ENCODE measurements at regions not wholly inside any gene's neighbourhood (a gene's known extent, or its start where the extent isn't known, plus 50 kb on each side); places are given as distances from the start of the nearest gene placed in this dataset.

DNA sequence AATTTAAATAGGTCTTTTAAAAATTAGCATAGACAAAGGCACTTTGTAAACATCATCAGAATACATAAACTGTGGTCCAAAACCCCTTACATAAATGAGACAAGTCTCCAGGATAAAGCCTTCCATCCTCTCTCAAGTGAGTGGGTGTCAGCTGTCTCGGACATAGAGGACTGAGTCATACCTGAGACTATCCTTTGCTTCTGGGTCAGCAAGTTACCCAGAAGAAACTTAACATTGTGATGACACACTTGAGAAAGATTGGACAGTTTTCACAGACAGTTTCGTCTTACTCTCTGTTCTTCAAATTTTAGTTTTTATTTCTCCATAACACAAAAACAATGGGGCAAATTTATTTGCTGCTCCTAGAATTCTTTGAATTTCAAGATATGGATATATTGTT is 838.0 kb downstream of the DHX35 start:
- POLR2A ChIA-PET: no interaction called here
- Histone ChIP-seq H3K9me1 (replicated peaks; ENCODE audit: control insufficient read depth, extremely low read depth, insufficient read depth, low read length) (no peaks in the 10 kb centered on the region), H3K36me3 (ENCODE audit: control insufficient read depth in 2 of 2, extremely low read depth in 1 of 2, insufficient read depth in 2 of 2, low read length in 2 of 2) (no peaks in the 10 kb centered on the region), H4K20me1 (replicated peaks; ENCODE audit: control insufficient read depth, extremely low read depth, insufficient read depth, low read length) (no peaks in the 10 kb centered on the region), H3K4me3 (replicated peaks in 1 of 3; ENCODE audit: insufficient read depth in 1 of 3, low read depth in 1 of 3, low read length in 3 of 3) (no peak overlapping the region), H3K4me2 (ENCODE audit: insufficient read depth, low read length) (no peak overlapping the region), H3K9ac (replicated peaks; ENCODE audit: extremely low read depth, insufficient read depth, low read length) (no peak overlapping the region), H3K9me3 (replicated peaks; ENCODE audit: control insufficient read depth, insufficient read depth, low read length) (no peaks in the 10 kb centered on the region), H3K27me3 (ENCODE audit: control insufficient read depth in 2 of 2, insufficient read depth in 2 of 2, low read length in 2 of 2) (no peaks in the 10 kb centered on the region), H3K79me2 (ENCODE audit: control insufficient read depth, insufficient read depth, low read length) (no peaks in the 10 kb centered on the region), H2AFZ (ENCODE audit: low read depth, low read length) (no peak overlapping the region), H3K4me1 (ENCODE audit: control insufficient read depth, extremely low read depth, insufficient read depth, low read length) (no peaks in the 10 kb centered on the region), H3K27ac (ENCODE audit: insufficient read depth, low read depth, low read length) (no peak overlapping the region)
- TF ChIP-seq GATA2 (IDR thresholded peaks at IDR 0.05; ENCODE audit: insufficient read depth, insufficient read length, low read depth, low read length) (no peak), POLR2A (IDR thresholded peaks at IDR 0.05; ENCODE audit: low read depth, low read length) (no peak), JUN (IDR thresholded peaks at IDR 0.05; ENCODE audit: borderline replicate concordance, insufficient read depth, insufficient read length, low read depth) (no peak), POLR2AphosphoS5 (IDR thresholded peaks at IDR 0.05; ENCODE audit: insufficient read depth, low read depth, low read length) (no peak)
- TF ChIP-seq, protein P1, sequence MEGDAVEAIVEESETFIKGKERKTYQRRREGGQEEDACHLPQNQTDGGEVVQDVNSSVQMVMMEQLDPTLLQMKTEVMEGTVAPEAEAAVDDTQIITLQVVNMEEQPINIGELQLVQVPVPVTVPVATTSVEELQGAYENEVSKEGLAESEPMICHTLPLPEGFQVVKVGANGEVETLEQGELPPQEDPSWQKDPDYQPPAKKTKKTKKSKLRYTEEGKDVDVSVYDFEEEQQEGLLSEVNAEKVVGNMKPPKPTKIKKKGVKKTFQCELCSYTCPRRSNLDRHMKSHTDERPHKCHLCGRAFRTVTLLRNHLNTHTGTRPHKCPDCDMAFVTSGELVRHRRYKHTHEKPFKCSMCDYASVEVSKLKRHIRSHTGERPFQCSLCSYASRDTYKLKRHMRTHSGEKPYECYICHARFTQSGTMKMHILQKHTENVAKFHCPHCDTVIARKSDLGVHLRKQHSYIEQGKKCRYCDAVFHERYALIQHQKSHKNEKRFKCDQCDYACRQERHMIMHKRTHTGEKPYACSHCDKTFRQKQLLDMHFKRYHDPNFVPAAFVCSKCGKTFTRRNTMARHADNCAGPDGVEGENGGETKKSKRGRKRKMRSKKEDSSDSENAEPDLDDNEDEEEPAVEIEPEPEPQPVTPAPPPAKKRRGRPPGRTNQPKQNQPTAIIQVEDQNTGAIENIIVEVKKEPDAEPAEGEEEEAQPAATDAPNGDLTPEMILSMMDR (IDR thresholded peaks at IDR 0.05; ENCODE audit: extremely low read depth in 1 of 2, insufficient read depth in 1 of 2, low read depth in 1 of 2, low read length in 2 of 2): no peak
- CTCF ChIA-PET: no interaction called here
- dilution Hi-C loops (cut with MboI; ENCODE audit: extremely low pct_ligation_motif_present, low sequenced_read_pairs): no loop called here
- no TSS peak for BruUV-seq (replicated peaks)
- no peak for DNase-seq (ENCODE audit: low read depth, low spot score)
- no peak for FAIRE-seq
- intact Hi-C loops (cut with micrococcal nuclease): no loop called here

DNA sequence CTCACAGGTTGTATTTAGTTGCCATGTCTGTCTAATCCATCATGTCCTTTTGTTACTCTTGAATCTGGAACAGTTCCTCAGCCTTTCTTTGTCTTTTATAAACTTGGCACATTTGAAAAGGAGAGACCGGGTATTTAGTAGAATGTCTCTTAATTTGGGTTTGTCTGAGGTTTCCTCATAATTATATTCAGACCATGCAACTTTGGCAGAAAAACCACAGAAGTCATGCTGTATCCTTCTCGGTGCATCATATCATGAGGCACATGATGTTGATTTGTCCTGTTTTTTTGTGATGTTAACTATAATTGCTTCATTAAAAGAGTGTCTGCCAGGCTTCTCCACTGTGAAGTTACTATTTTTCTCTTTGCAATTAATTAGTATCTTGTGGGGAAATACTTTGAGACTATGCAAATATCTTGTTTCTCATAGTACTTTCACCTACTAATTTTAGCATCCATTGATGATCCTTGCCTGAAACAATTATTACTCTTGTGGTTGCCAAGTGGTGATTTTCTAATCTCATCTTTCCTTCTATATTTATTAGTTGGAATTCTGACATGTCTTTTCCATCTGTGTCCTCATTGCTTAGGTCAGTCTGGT is 837.3 kb downstream of the DHX35 start:
- Histone ChIP-seq H3K4me3 (replicated peaks in 1 of 3; ENCODE audit: insufficient read depth in 1 of 3, low read depth in 1 of 3, low read length in 3 of 3) (no peak overlapping the region), H3K9me1 (replicated peaks; ENCODE audit: control insufficient read depth, extremely low read depth, insufficient read depth, low read length) (no peaks in the 10 kb centered on the region)
- POLR2A ChIA-PET: no interaction called here

More for the DNA sequence above, 837.3 kb downstream of the DHX35 start:
- no peak overlapping the region for H3K9ac ChIP-seq (replicated peaks; ENCODE audit: extremely low read depth, insufficient read depth, low read length)
- no peaks in the 10 kb centered on the region for H3K9me3 ChIP-seq (replicated peaks; ENCODE audit: control insufficient read depth, insufficient read depth, low read length)
- CTCF ChIA-PET: no interaction called here
- H2AFZ ChIP-seq (ENCODE audit: low read depth, low read length): no peak overlapping the region
- intact Hi-C loops (cut with micrococcal nuclease): no loop called here
- no TSS peak for BruUV-seq (replicated peaks)
- H3K36me3 ChIP-seq (ENCODE audit: control insufficient read depth in 2 of 2, extremely low read depth in 1 of 2, insufficient read depth in 2 of 2, low read length in 2 of 2): no peaks in the 10 kb centered on the region
- no peak overlapping the region for H3K27ac ChIP-seq (ENCODE audit: insufficient read depth, low read depth, low read length)
- dilution Hi-C loops (cut with MboI; ENCODE audit: extremely low pct_ligation_motif_present, low sequenced_read_pairs): no loop called here
- H4K20me1 ChIP-seq (replicated peaks; ENCODE audit: control insufficient read depth, extremely low read depth, insufficient read depth, low read length): no peaks in the 10 kb centered on the region
- no peak overlapping the region for H3K4me2 ChIP-seq (ENCODE audit: insufficient read depth, low read length)
- no peaks in the 10 kb centered on the region for H3K4me1 ChIP-seq (ENCODE audit: control insufficient read depth, extremely low read depth, insufficient read depth, low read length)
- FAIRE-seq (no peak), DNase-seq (ENCODE audit: low read depth, low spot score) (no peak)
- TF ChIP-seq POLR2A (IDR thresholded peaks at IDR 0.05; ENCODE audit: low read depth, low read length) (no peak), GATA2 (IDR thresholded peaks at IDR 0.05; ENCODE audit: insufficient read depth, insufficient read length, low read depth, low read length) (no peak), MAX (IDR thresholded peaks at IDR 0.05; ENCODE audit: insufficient read depth, insufficient read length) (no peak), POLR2AphosphoS5 (IDR thresholded peaks at IDR 0.05; ENCODE audit: insufficient read depth, low read depth, low read length) (no peak), JUN (IDR thresholded peaks at IDR 0.05; ENCODE audit: borderline replicate concordance, insufficient read depth, insufficient read length, low read depth) (no peak), MYC (IDR thresholded peaks at IDR 0.05; ENCODE audit: low read depth, low read length) (no peak), EZH2 (IDR thresholded peaks at IDR 0.05; ENCODE audit: borderline replicate concordance, low read depth, low read length, severe bottlenecking) (no peak), FOS (IDR thresholded peaks at IDR 0.05; ENCODE audit: borderline replicate concordance, insufficient read depth, low read length) (no peak)
- TF ChIP-seq, protein P1 (IDR thresholded peaks at IDR 0.05; ENCODE audit: extremely low read depth in 1 of 2, insufficient read depth in 1 of 2, low read depth in 1 of 2, low read length in 2 of 2): no peak
- no peaks in the 10 kb centered on the region for H3K79me2 ChIP-seq (ENCODE audit: control insufficient read depth, insufficient read depth, low read length)
- H3K27me3 ChIP-seq (ENCODE audit: control insufficient read depth in 2 of 2, insufficient read depth in 2 of 2, low read length in 2 of 2): no peaks in the 10 kb centered on the region
